Hepatocyte (in vitro differentiated cells): ENCODE measurements at regions not wholly inside any gene's neighbourhood (a gene's known extent, or its start where the extent isn't known, plus 50 kb on each side); places are given as distances from the start of the nearest gene placed in this dataset.

Experiments used
- CTCF ChIP-seq: fragments of 200-600 bp; sonication (generic); IDR thresholded peaks from 2 replicates; pipeline ENCODE4 v1.5.1; 2016; ENCODE audit warnings: antibody characterized with exemption, mild to moderate bottlenecking; ENCODE audit not compliant: poor library complexity
- EZH2 ChIP-seq: fragments of 200-600 bp; sonication (generic); IDR thresholded peaks from 2 replicates; pipeline ENCODE4 v1.6.1; 2016; ENCODE audit warnings: antibody characterized with exemption, mild to moderate bottlenecking, borderline replicate concordance

- no peak for TF ChIP-seq CTCF
- no peak for TF ChIP-seq EZH2
Measured at GRCh38 chr3:194888916-194889315, 203.2 kb downstream of the FAM43A start.
